ENCODE measurements at regions not wholly inside any gene's neighbourhood (a gene's known extent, or its start where the extent isn't known, plus 50 kb on each side); places are given as distances from the start of the nearest gene placed in this dataset.

GRCh38 chr7:22659741-22660140 lies 67.3 kb upstream of the IL6 start:
- no peak overlapping the region for H3K27ac ChIP-seq
- no peak for DNase-seq (ENCODE audit: low read depth, low spot score)

DNA sequence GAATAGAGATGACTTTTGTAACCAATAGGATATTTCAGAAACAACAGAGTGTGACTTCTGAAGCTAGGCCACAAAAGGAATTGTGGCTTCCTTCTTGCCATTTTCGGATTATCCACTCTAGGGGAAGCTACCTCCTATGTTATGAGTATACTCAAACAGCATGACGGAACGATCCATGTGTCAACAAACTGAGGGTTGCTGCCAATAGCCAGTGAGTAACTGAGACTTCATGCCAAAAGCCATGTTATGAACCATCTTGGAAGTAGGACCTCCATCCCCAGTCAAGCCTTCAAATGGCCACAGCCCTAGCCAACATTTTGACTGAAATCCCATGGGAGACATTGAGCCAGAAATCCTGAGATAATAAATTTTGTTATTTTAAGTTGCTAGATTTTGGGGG lies 69.0 kb upstream of the IL6 start:
- DNase-seq (ENCODE audit: low read depth, low spot score): no peak
- no peak overlapping the region for H3K27ac ChIP-seq

GRCh38 chr7:22657479-22657878 lies 69.5 kb upstream of the IL6 start:
- DNase-seq (ENCODE audit: low read depth, low spot score): no peak
- H3K27ac ChIP-seq: no peak overlapping the region

- no peak for DNase-seq (ENCODE audit: low read depth, low spot score)
- H3K27ac ChIP-seq: no peak overlapping the region
Observed at GRCh38 chr7:22655781-22656180, 71.2 kb upstream of the IL6 start.

GRCh38 chr7:22654831-22655230 lies 72.2 kb upstream of the IL6 start:
- H3K27ac ChIP-seq: no peak overlapping the region
- DNase-seq (ENCODE audit: low read depth, low spot score): no peak

DNA sequence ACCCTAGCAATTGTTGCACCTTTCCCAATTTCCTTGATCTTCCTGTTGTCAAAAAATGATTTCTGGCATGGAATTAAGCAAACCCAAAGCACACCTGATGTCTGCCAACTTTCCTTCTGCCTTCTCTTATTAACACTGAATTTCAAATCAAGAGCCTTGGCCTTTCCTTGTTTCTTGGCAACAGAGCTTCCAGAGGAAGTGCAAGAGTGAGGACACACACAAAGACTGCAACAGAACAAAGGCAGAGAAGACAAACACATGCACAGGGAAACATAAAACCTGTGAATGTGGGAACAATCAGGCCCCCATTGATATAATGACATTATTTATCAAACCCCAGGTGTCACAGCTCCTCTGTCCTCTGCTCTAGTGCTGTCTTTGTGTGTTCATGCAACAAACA lies 73.0 kb upstream of the IL6 start:
- DNase-seq (ENCODE audit: low read depth, low spot score): no peak
- H3K27ac ChIP-seq: no peak overlapping the region

GRCh38 chr7:22651534-22652243 lies 75.3 kb upstream of the IL6 start:
- no peak overlapping the region for H3K27ac ChIP-seq
- no peak for DNase-seq (ENCODE audit: low read depth, low spot score)

DNA sequence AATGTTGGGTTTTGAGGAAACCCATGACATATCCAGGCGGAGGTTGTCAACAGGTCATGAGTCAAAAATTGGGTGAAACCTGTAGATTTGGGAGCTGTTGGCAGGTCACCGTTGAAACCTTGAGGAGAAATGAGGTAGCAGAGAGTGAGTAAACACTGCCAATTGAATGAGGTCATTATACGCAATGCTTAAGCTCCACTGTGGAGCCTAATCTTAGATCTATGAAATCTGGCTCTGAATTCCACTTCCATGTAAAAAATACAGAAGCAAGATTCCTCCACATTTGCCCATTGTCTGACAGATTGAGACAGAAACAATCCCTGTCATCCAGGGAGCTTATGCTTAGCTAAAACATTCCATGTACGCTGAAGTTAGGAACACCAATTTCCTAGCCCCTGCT lies 76.0 kb upstream of the IL6 start:
- no peak for DNase-seq (ENCODE audit: low read depth, low spot score)
- no peak overlapping the region for H3K27ac ChIP-seq

DNA sequence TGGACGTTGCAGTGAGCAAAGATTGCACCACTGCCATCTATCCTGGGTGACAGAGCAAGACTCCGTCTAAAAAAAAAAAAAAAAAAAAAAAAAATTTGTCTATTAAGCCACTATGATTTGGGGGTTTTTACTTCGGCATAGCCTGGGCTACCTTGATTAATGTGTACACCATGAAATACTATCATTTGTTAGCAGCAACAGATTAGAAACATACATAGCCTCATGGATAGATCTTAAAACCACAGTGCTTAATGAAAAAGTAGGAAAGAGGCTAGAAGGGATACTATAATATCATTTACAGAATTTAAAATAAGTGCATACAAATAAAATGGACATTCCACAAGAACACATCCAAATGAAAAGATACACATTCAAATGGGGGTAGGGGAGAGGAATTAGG lies 77.3 kb upstream of the IL6 start:
- H3K27ac ChIP-seq: no peak overlapping the region
- no peak for DNase-seq (ENCODE audit: low read depth, low spot score)

- no peak for DNase-seq (ENCODE audit: low read depth, low spot score)
- no peak overlapping the region for H3K27ac ChIP-seq
Observed at GRCh38 chr7:22647451-22648257, 79.3 kb upstream of the IL6 start.

DNA sequence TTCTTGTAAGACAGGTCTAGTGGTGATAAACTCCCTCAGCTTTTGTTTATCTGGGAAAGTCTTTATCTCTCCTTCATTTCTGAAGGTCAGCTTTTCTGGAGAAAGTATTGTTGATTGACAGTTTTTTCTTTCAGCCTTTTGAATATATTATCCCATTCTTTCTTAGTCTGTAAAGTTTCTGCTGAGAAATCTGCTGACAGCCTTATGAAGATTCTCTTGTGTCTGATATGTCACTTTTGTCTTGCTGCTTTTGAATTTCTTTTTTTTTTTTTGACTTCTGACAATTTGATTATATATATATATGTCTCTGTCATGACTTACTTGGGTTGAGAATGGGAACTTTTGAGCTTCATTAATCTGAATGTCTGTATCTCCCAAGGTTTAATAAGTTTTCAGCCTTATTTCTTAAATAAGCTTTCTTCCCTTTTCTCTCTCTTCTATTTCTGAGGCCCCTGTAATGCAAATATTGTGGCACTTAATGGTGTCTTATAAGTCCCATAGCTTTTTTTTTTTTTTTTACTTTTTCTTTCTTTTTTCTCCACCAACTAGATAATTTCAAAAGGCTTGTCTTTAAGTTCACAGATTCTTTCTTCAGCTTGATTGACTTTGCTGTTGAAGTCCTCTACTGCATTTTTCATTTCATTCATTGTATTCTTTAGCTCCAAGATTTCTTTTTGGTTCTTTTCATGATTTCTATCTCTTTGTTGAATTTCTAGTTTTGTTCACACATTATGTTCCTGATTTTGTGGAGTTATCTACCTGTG lies 81.4 kb upstream of the IL6 start:
- no peak overlapping the region for H3K27ac ChIP-seq
- DNase-seq (ENCODE audit: low read depth, low spot score): no peak

DNA sequence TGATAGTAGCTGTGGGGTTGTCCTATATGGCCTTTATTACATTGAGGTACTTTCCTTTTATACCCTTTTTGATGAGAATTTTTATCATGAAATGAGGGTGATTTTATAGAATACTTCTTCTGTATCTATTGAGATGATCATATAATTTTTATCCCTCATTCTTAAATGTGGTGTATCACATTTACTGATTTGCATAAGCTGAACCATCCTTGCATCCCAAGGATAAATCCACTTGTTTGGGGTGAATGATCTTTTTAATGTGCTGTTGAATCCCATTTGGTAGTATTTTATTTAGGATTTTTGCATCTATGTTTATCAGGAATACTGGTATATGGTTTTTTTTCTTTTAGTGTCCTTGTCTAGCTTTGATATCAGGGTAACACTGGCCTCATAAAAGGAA lies 84.5 kb upstream of the IL6 start:
- H3K27ac ChIP-seq: no peak overlapping the region
- DNase-seq (ENCODE audit: low read depth, low spot score): no peak

- no peak for DNase-seq (ENCODE audit: low read depth, low spot score)
- no peak overlapping the region for H3K27ac ChIP-seq
Observed at GRCh38 chr7:22640269-22640668, 86.7 kb upstream of the IL6 start.

DNA sequence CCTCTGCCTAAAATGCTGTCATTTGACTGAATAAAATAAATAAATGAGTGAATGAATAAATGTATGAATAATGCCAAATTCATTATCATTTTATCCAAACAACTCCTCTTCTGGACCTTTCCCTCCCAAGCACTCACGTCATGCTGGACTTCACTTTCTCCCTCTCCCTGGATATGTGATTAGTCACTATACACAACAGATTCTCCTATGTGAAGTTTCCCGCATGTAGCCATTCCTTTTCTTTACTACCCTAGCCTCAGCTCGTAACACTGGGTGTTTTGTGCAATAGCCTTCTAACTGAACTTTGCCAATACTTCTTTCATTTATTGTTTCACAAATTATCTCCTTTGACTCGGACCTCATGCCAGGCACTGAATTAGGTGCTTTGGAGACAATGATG lies 87.6 kb upstream of the IL6 start:
- no peak for DNase-seq (ENCODE audit: low read depth, low spot score)
- H3K27ac ChIP-seq: no peak overlapping the region

- no peak overlapping the region for H3K27ac ChIP-seq
- DNase-seq (ENCODE audit: low read depth, low spot score): no peak
Observed at GRCh38 chr7:22635349-22635748, 91.7 kb upstream of the IL6 start.

GRCh38 chr7:22633954-22634474 lies 93.0 kb upstream of the IL6 start:
- no peak for DNase-seq (ENCODE audit: low read depth, low spot score)
- no peak overlapping the region for H3K27ac ChIP-seq

DNA sequence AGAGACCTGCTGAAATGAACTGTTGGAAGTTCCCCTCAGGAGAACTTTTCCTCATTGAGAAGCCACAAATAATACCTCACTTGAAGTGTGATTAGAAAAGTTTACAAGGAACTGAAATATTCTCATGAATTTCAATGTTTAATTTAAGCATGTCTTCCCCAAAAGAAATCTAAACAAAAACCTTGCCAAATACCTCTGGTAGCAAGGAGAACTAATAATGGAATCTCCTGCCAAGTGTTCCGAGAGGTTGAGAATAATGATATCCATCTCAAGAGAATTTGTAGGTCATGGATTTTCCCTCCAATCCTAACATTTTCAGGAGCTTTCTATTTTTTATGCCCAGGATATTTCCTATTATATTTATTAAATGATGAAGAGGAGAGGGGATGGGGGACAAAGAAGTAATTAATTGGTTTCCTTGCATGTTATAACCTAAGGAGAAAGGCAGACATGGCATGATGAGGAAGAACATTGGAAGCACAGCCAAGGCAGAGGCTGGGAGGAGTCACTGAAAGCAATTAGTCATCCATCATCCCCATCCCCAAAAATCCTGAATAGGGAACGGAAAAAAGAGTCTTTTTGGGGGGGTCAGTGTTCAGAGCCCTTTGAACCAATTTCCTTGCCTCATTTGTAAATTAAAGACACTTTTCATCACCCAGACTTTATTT lies 93.6 kb upstream of the IL6 start:
- no peak for DNase-seq (ENCODE audit: low read depth, low spot score)
- H3K27ac ChIP-seq: no peak overlapping the region

- H3K27ac ChIP-seq: no peak overlapping the region
- DNase-seq (ENCODE audit: low read depth, low spot score): no peak
Observed at GRCh38 chr7:22632674-22633073, 94.3 kb upstream of the IL6 start.

GRCh38 chr7:22631730-22632129 lies 95.3 kb upstream of the IL6 start:
- H3K27ac ChIP-seq: no peak overlapping the region
- DNase-seq (ENCODE audit: low read depth, low spot score): no peak

- H3K27ac ChIP-seq: no peak overlapping the region
- DNase-seq (ENCODE audit: low read depth, low spot score): no peak
Observed at GRCh38 chr7:22630069-22630468, 96.9 kb upstream of the IL6 start.

Measured in epithelial cell of prostate (primary cell).